H1 (cell line): ENCODE measurements at regions not wholly inside any gene's neighbourhood (a gene's known extent, or its start where the extent isn't known, plus 50 kb on each side); places are given as distances from the start of the nearest gene placed in this dataset.

Experiments
- CTCF ChIA-PET: fragments of 300-600 bp; sonication (Branson Sonifier 250); formaldehyde crosslinking; loops from one replicate; lab custom pipeline; 2021; ENCODE audit not compliant: partially characterized antibody; lab: Charles Lee
- POLR2A ChIA-PET: fragments of 300-600 bp; sonication (Branson Sonifier 250); formaldehyde crosslinking; loops from one replicate; lab custom pipeline; 2021; ENCODE audit warnings: inconsistent platforms; ENCODE audit not compliant: partially characterized antibody; lab: Charles Lee
- DNase-seq, 2 experiments: peaks; one replicate each; pipeline versions ENCODE4 v3.0.0 to v3.0.0-alpha.2; 2010 to 2022; ENCODE audit warnings: low spot score in 2 of 2, low read depth in 1 of 2, mixed read lengths in 1 of 2
- FAIRE-seq: peaks from 2 replicates; lab custom pipeline; 2011; peaks lifted over from hg19 to GRCh38; lab: Jason Lieb, UNC
- H2AFZ ChIP-seq: 2 replicates; pipeline ENCODE4 v1.8.1; 2012; ENCODE audit warnings: low read length, inconsistent platforms
- H2AK5ac ChIP-seq: 2 replicates; pipeline ENCODE4 v1.6.1; 2013; ENCODE audit warnings: low read depth, low read length
- H2BK120ac ChIP-seq: replicated peaks from 2 replicates; pipeline ENCODE3; 2013; ENCODE audit warnings: low read depth, low read length, inconsistent platforms
- H2BK12ac ChIP-seq: 2 replicates; pipeline ENCODE4 v1.6.1; 2013; ENCODE audit warnings: low read depth, low read length
- H2BK15ac ChIP-seq: 2 replicates; pipeline ENCODE4 v1.6.1; 2013; ENCODE audit warnings: low read length
- H2BK20ac ChIP-seq: 2 replicates; pipeline ENCODE4 v1.6.1; 2013; ENCODE audit warnings: low read length
- H2BK5ac ChIP-seq: 2 replicates; pipeline ENCODE4 v1.6.1; 2013; ENCODE audit warnings: low read depth, low read length
- H3K14ac ChIP-seq: 2 replicates; pipeline ENCODE4 v1.6.1; 2013; ENCODE audit warnings: inconsistent platforms; ENCODE audit not compliant: insufficient read length
- H3K18ac ChIP-seq: 2 replicates; pipeline ENCODE4 v1.6.1; 2013; ENCODE audit warnings: low read length; ENCODE audit errors: extremely low read depth
- H3K23ac ChIP-seq: 2 replicates; pipeline ENCODE4 v1.6.1; 2013; ENCODE audit warnings: inconsistent platforms; ENCODE audit not compliant: insufficient read length
- H3K23me2 ChIP-seq: 2 replicates; pipeline ENCODE4 v1.6.1; 2013; ENCODE audit warnings: low read depth, low read length
- H3K27ac ChIP-seq: 2 replicates; pipeline ENCODE4 v1.6.1; 2011; ENCODE audit warnings: low read depth, low read length, inconsistent platforms
- H3K27me3 ChIP-seq, 4 experiments: replicated peaks in 1 of 4; 1 replicate in 1 of 4; 2 replicates in 3 of 4; pipeline versions ENCODE4 v1.6.1 to v1.8.1; 2011 to 2013; ENCODE audit warnings: low read length in 3 of 4, mild to moderate bottlenecking in 3 of 4, inconsistent platforms in 2 of 4, mixed read lengths in 2 of 4, moderate library complexity in 1 of 4; ENCODE audit not compliant: control insufficient read depth in 3 of 4, insufficient read depth in 3 of 4; ENCODE audit errors: extremely low read depth in 1 of 4
- H3K36me3 ChIP-seq, 4 experiments: 2 replicates each; pipeline versions ENCODE4 v1.6.1 to v1.8.1; 2011 to 2013; ENCODE audit warnings: mild to moderate bottlenecking in 4 of 4, low read length in 3 of 4, moderate library complexity in 2 of 4, control low read depth in 1 of 4, inconsistent platforms in 1 of 4; ENCODE audit not compliant: insufficient read depth in 4 of 4, control insufficient read depth in 2 of 4
- H3K4ac ChIP-seq: replicated peaks from 2 replicates; pipeline ENCODE3; 2013; ENCODE audit warnings: low read length, low read depth, mixed read lengths, inconsistent platforms; ENCODE audit not compliant: insufficient read length
- H3K4me1 ChIP-seq, 4 experiments: replicated peaks in 1 of 4; 1 replicate in 1 of 4; 2 replicates in 3 of 4; pipeline versions ENCODE4 v1.6.1 to v1.8.1; 2011 to 2013; ENCODE audit warnings: low read length in 3 of 4, inconsistent platforms in 2 of 4, mixed read lengths in 1 of 4; ENCODE audit not compliant: insufficient read depth in 4 of 4, control insufficient read depth in 3 of 4
- H3K4me2 ChIP-seq, 2 experiments: 2 replicates each; pipeline versions ENCODE4 v1.6.1 to v1.8.1; 2011 to 2013; ENCODE audit warnings: low read depth in 2 of 2, low read length in 2 of 2, control low read depth in 1 of 2, inconsistent platforms in 1 of 2, mild to moderate bottlenecking in 1 of 2; ENCODE audit not compliant: insufficient read depth in 1 of 2
- H3K4me3 ChIP-seq, 4 experiments: fragments of 200-600, 300-600 bp in 1 of 4; sonication (generic), shearing (Covaris generic), sonication (Bioruptor Twin) in 1 of 4; 2 replicates each; pipeline versions ENCODE4 v1.5.1 to v1.8.1; 2011 to 2016; ENCODE audit warnings: low read length in 4 of 4, low read depth in 3 of 4, control low read depth in 2 of 4, inconsistent platforms in 2 of 4, mild to moderate bottlenecking in 2 of 4, mixed read lengths in 1 of 4, moderate library complexity in 1 of 4; ENCODE audit not compliant: insufficient read depth in 2 of 4; ENCODE audit errors: extremely low read depth in 1 of 4
- H3K56ac ChIP-seq: replicated peaks from 2 replicates; pipeline ENCODE3; 2013; ENCODE audit warnings: low read depth, mild to moderate bottlenecking, mixed read lengths, low read length, inconsistent platforms; ENCODE audit not compliant: insufficient read length
- H3K79me1 ChIP-seq: 2 replicates; pipeline ENCODE4 v1.6.1; 2013; ENCODE audit warnings: low read depth, low read length, control low read depth
- H3K79me2 ChIP-seq, 2 experiments: 2 replicates each; pipeline versions ENCODE4 v1.6.1 to v1.8.1; 2012 to 2013; ENCODE audit warnings: low read length in 2 of 2, mild to moderate bottlenecking in 2 of 2, inconsistent platforms in 1 of 2; ENCODE audit not compliant: insufficient read depth in 2 of 2, control insufficient read depth in 1 of 2
- H3K9ac ChIP-seq, 4 experiments: replicated peaks in 1 of 4; 1 replicate in 1 of 4; 2 replicates in 3 of 4; pipeline versions ENCODE4 v1.6.1 to v1.8.1; 2011 to 2013; ENCODE audit warnings: low read depth in 3 of 4, low read length in 3 of 4, control low read depth in 2 of 4, mild to moderate bottlenecking in 2 of 4, moderate library complexity in 2 of 4, inconsistent platforms in 1 of 4; ENCODE audit errors: extremely low read depth in 1 of 4
- H3K9me3 ChIP-seq, 2 experiments: 2 replicates each; pipeline versions ENCODE4 v1.6.1 to v1.8.1; 2012 to 2013; ENCODE audit warnings: mild to moderate bottlenecking in 2 of 2, moderate library complexity in 2 of 2, control low read depth in 1 of 2, inconsistent platforms in 1 of 2, low read depth in 1 of 2, low read length in 1 of 2, mixed read lengths in 1 of 2; ENCODE audit not compliant: insufficient read depth in 2 of 2
- H4K20me1 ChIP-seq, 2 experiments: replicated peaks in 1 of 2; 2 replicates each; pipeline versions ENCODE3 to v1.8.1; 2011 to 2013; ENCODE audit warnings: inconsistent platforms in 2 of 2, low read length in 2 of 2, mild to moderate bottlenecking in 1 of 2; ENCODE audit not compliant: insufficient read depth in 2 of 2, control insufficient read depth in 1 of 2
- H4K5ac ChIP-seq: 2 replicates; pipeline ENCODE4 v1.6.1; 2013; ENCODE audit warnings: low read length, low read depth, mixed read lengths, inconsistent platforms; ENCODE audit not compliant: insufficient read length
- H4K8ac ChIP-seq: 2 replicates; pipeline ENCODE4 v1.8.0; 2013; ENCODE audit warnings: mild to moderate bottlenecking, moderate library complexity, low read length, inconsistent platforms; ENCODE audit not compliant: insufficient read depth; ENCODE audit errors: extremely low read depth
- H4K91ac ChIP-seq: replicated peaks from 2 replicates; pipeline ENCODE3; 2013; ENCODE audit warnings: low read length, mixed read lengths, inconsistent platforms; ENCODE audit not compliant: insufficient read length
- BRCA1 ChIP-seq: IDR thresholded peaks from 2 replicates; pipeline ENCODE4 v1.6.1; 2012; ENCODE audit warnings: low read depth, low read length, improper control_type of control experiment
- CBX8 ChIP-seq: fragments of 300-800, 300-1000 bp; sonication (generic); IDR thresholded peaks from 2 replicates; pipeline ENCODE4 v1.7.1; 2016; ENCODE audit warnings: low read depth, low read length, borderline replicate concordance
- CHD1 ChIP-seq: IDR thresholded peaks from 2 replicates; pipeline ENCODE4 v1.6.1; 2012; ENCODE audit warnings: low read depth, low read length, improper control_type of control experiment
- CTBP2 ChIP-seq: IDR thresholded peaks from 2 replicates; pipeline ENCODE4 v1.7.0; 2011; ENCODE audit warnings: borderline replicate concordance, mild to moderate bottlenecking, moderate library complexity, mixed read lengths, low read length; ENCODE audit not compliant: insufficient read depth, insufficient read length
- E2F6 ChIP-seq: IDR thresholded peaks from 2 replicates; pipeline ENCODE4 v1.6.1; 2012; ENCODE audit warnings: inconsistent platforms
- GABPA ChIP-seq: IDR thresholded peaks from 2 replicates; pipeline ENCODE4 v1.6.1; 2011; ENCODE audit warnings: mild to moderate bottlenecking, low read length, moderate library complexity, borderline replicate concordance; ENCODE audit not compliant: insufficient read depth
- HDAC2 ChIP-seq, 2 experiments: fragments of 300-600 bp in 1 of 2; sonication (generic) in 1 of 2; IDR thresholded peaks; 2 replicates each; pipeline ENCODE4 v1.6.1; 2011 to 2012; ENCODE audit warnings: low read depth in 2 of 2, low read length in 2 of 2, mild to moderate bottlenecking in 2 of 2, moderate library complexity in 2 of 2, borderline replicate concordance in 1 of 2, inconsistent platforms in 1 of 2
- KDM5A ChIP-seq: fragments of 200-600 bp; IDR thresholded peaks from 2 replicates; pipeline ENCODE4 v1.7.1; 2012; ENCODE audit warnings: mild to moderate bottlenecking, low read length, inconsistent platforms, mixed read lengths
- MAFK ChIP-seq: IDR thresholded peaks from 2 replicates; pipeline ENCODE4 v1.6.1; 2012; ENCODE audit warnings: low read depth, mild to moderate bottlenecking, improper control_type of control experiment, low read length
- RBBP5 ChIP-seq: IDR thresholded peaks from 2 replicates; pipeline ENCODE4 v1.7.1; 2012; ENCODE audit warnings: low read depth, mild to moderate bottlenecking, inconsistent platforms, low read length, moderate library complexity, borderline replicate concordance
- RFX5 ChIP-seq: IDR thresholded peaks from 2 replicates; pipeline ENCODE4 v1.6.1; 2011; ENCODE audit warnings: low read depth, low read length, improper control_type of control experiment, borderline replicate concordance
- SAP30 ChIP-seq: fragments of 300-600 bp; sonication (generic); IDR thresholded peaks from 2 replicates; pipeline ENCODE4 v1.7.1; 2012; ENCODE audit warnings: low read length, moderate library complexity, mild to moderate bottlenecking, inconsistent platforms; ENCODE audit not compliant: insufficient read depth, insufficient replicate concordance
- SP2 ChIP-seq: IDR thresholded peaks from 2 replicates; pipeline ENCODE4 v1.6.1; 2012; ENCODE audit warnings: mild to moderate bottlenecking, low read length, inconsistent platforms
- TAF7 ChIP-seq: optimal IDR thresholded peaks from 2 replicates; pipeline ENCODE3; 2011; ENCODE audit warnings: low read depth, mild to moderate bottlenecking, inconsistent platforms, low read length, moderate library complexity, borderline replicate concordance
- WGBS, 2 experiments: shearing (Covaris generic) in 1 of 2; methylation state at CpG; one replicate each; pipeline versions ENCODE4 v1.1.6 to v1.1.7; 2013 to 2015; ENCODE audit warnings: low lambda C conversion rate in 2 of 2, mixed read lengths in 2 of 2, inconsistent platforms in 1 of 2, low coverage in 1 of 2, missing lambda C conversion rate in 1 of 2; ENCODE audit not compliant: insufficient replicate concordance in 2 of 2, insufficient coverage in 1 of 2, insufficient read length in 1 of 2; ENCODE audit errors: extremely low coverage in 1 of 2, missing lambda C conversion rate in 1 of 2; 5-methylcytosine and 5-hydroxymethylcytosine counted together

- CTCF ChIA-PET: interaction anchor here (0.7 kb wide), 1 partner anchor 222 kb away, joined by 3 read pairs; no protein-coding TSS in a partner anchor
- no peak for FAIRE-seq
- TF ChIP-seq SAP30: no peak
- no peak for TF ChIP-seq E2F6
- no peak for TF ChIP-seq KDM5A
- TF ChIP-seq CBX8: no peak
- no peak for TF ChIP-seq RFX5
- TF ChIP-seq RBBP5: no peak
- no peak for TF ChIP-seq TAF7
- no peak for TF ChIP-seq CTBP2
- no peak for TF ChIP-seq SP2
- no peak for TF ChIP-seq GABPA
- TF ChIP-seq MAFK: no peak
- no peak for TF ChIP-seq BRCA1
- TF ChIP-seq CHD1: no peak
- TF ChIP-seq HDAC2 (IDR thresholded peaks at IDR 0.05; ENCODE audit: borderline replicate concordance in 1 of 2, low read depth in 2 of 2, low read length in 2 of 2): no peak
Measured at GRCh38 chr10:65753532-65753931, 1172.3 kb upstream of the LRRTM3 start.

More at GRCh38 chr10:65753532-65753931, 1172.3 kb upstream of the LRRTM3 start:
- H3K4me2 ChIP-seq: no peak overlapping the region
- POLR2A ChIA-PET: no interaction called here
- DNase-seq: no peak
- no peak overlapping the region for H2BK12ac ChIP-seq
- no peak overlapping the region for H4K91ac ChIP-seq
- no peak overlapping the region for H2BK5ac ChIP-seq
- H4K8ac ChIP-seq: no peak overlapping the region
- no peak overlapping the region for H2BK20ac ChIP-seq
- H3K9ac ChIP-seq: no peak overlapping the region
- H3K79me2 ChIP-seq: no peaks in the 10 kb centered on the region
- H3K56ac ChIP-seq: no peak overlapping the region
- WGBS, 2 experiments: 95% methylated on average over 1 of the region's 1 CpG; no CpG with 5 or more reads in 1 of the 2 experiments
- H4K5ac ChIP-seq: no peak overlapping the region
- no peak overlapping the region for H3K4ac ChIP-seq
- H3K18ac ChIP-seq: no peak overlapping the region
- no peaks in the 10 kb centered on the region for H3K27me3 ChIP-seq
- no peaks in the 10 kb centered on the region for H3K9me3 ChIP-seq
- H3K79me1 ChIP-seq: no peaks in the 10 kb centered on the region
- no peak overlapping the region for H3K23ac ChIP-seq
- no peaks in the 10 kb centered on the region for H4K20me1 ChIP-seq
- no peak overlapping the region for H3K27ac ChIP-seq
- H3K4me1 ChIP-seq: no peaks in the 10 kb centered on the region
- H2BK15ac ChIP-seq: no peak overlapping the region
- H2BK120ac ChIP-seq: no peak overlapping the region
- H3K36me3 ChIP-seq: no peaks in the 10 kb centered on the region
- H2AK5ac ChIP-seq: no peak overlapping the region
- no peak overlapping the region for H2AFZ ChIP-seq
- no peaks in the 10 kb centered on the region for H3K23me2 ChIP-seq
- H3K4me3 ChIP-seq: no peak overlapping the region
- H3K14ac ChIP-seq: no peak overlapping the region
